GM12864 (cell line): ENCODE measurements at regions not wholly inside any gene's neighbourhood (a gene's known extent, or its start where the extent isn't known, plus 50 kb on each side); places are given as distances from the start of the nearest gene placed in this dataset.

Experiments used
- DNase-seq: peaks from one replicate; pipeline ENCODE4 v3.0.0-alpha.2; 2011; ENCODE audit warnings: low read depth
- H3K4me3 ChIP-seq: 2 replicates; pipeline ENCODE4 v1.5.1; 2011; ENCODE audit warnings: mild to moderate bottlenecking, low read depth, low read length, control low read depth
- TF ChIP-seq, protein P1 (sequence below): IDR thresholded peaks from 2 replicates; pipeline ENCODE4 v1.5.1; 2011; ENCODE audit warnings: low read depth, mild to moderate bottlenecking, moderate library complexity, low read length, control low read depth, inconsistent platforms; ENCODE audit errors: missing control alignments

DNA sequence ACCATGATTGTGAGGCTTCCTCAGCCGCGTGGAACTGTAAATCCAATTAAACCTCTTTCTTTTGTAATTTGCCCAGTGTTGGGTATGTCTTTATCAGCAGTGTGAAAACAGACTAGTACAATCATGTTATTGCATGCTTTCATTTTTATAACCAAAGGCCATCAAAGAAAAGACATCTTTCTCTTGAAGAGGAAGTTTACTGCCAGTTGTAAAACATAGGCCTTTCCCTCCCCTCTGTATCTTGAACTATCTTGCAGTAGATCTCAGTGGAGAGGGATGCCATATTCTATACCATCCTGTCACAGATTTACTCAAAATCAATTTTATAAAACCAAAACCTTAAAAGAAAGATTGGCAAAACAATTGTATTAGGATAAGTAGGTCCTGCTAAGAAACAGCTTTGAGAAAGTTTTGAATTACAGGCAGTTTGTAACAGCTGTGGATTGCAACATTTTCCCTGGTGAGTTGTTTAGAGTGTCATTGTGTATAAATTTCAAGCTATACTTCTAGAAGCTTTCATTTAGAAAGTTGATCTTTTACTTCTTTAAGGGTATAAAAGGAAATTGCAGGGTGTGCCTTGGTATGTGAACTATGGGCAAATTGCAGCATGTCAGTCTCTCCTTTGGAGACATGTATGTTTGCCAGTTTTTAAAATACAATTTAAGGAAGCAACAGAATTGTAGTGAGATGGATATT is 128.0 kb downstream of the ATP23 start:
- no peak for DNase-seq

DNA sequence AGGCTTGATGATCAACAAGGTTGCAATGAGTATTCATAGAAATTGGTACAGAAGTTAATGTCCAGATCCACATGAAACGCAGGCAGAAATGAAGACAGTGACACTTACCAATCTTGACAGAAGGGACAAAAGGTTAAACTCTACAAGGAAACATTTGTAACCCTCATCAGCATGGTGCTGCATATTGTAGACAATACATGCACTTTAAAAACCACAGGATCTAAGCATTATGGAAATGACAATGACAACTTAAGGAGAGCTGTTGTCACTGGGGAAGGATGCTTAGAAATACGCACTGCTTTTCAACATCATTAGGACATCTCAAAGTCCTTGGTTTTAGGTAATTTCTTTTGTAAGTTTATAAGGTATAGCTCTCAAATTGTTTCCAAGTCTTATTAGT is 130.6 kb downstream of the ATP23 start:
- no peak for DNase-seq
- no peak overlapping the region for H3K4me3 ChIP-seq
- TF ChIP-seq, protein P1, sequence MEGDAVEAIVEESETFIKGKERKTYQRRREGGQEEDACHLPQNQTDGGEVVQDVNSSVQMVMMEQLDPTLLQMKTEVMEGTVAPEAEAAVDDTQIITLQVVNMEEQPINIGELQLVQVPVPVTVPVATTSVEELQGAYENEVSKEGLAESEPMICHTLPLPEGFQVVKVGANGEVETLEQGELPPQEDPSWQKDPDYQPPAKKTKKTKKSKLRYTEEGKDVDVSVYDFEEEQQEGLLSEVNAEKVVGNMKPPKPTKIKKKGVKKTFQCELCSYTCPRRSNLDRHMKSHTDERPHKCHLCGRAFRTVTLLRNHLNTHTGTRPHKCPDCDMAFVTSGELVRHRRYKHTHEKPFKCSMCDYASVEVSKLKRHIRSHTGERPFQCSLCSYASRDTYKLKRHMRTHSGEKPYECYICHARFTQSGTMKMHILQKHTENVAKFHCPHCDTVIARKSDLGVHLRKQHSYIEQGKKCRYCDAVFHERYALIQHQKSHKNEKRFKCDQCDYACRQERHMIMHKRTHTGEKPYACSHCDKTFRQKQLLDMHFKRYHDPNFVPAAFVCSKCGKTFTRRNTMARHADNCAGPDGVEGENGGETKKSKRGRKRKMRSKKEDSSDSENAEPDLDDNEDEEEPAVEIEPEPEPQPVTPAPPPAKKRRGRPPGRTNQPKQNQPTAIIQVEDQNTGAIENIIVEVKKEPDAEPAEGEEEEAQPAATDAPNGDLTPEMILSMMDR: no peak

More for the DNA sequence above, 128.0 kb downstream of the ATP23 start:
- TF ChIP-seq, protein P1: no peak
- H3K4me3 ChIP-seq: no peak overlapping the region

DNA sequence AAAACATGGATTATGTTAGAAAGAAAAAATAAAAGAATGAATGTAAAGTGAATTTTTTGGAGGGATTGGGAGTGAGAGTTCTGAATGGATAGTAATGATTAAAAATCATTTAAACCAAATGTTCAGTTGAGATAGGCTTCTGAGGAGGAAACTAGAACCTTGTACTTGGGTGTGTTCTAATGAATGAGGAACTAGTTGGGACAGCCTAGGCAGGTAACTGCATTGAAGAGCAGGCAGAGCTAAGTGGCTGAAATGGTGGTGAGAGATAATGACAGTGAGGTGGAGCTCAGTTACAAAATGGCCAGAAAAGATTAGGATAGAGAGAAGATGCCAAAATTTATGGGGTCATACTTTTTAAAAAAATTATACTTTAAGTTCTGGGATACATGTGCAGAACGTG is 132.9 kb downstream of the ATP23 start:
- DNase-seq: no peak
- no peak overlapping the region for H3K4me3 ChIP-seq
- TF ChIP-seq, protein P1: no peak

DNA sequence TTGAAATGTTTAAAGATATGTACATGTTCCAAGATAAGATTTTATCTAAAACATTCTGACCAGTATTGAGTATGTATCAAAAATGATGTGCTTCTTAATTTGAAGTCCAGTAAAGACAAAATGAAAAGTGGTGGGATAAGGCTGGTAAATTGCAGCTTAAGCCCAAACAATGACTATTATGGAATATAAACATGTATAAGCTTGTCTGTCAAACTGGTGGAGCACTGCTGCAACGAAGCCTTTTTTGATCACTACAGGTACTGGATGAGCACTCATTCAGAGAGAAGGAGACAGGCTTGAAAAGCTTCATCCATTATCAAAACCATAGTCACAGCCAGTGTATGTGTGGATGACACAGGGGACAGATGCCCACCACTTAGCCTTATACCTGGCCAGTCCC is 138.4 kb downstream of the ATP23 start:
- no peak overlapping the region for H3K4me3 ChIP-seq
- TF ChIP-seq, protein P1: no peak
- no peak for DNase-seq

DNA sequence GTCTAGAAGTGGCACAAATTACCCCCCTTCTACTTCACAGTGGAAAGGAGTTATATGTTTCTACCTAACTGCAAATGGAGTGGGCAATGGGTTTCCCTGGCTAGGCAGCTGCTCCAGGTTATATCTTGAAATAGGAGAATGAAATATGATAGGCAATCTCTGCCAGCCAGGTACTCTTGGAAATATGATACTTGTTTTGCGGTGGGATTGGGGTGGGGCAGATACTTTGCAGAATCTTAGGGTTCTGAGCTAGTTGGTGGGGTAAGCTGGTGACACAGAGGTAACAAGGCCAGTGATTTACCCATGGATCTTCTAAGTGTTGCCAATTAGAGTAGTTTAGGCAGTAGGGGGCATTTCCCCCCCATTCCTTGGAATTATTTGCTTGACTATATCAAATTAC is 140.1 kb downstream of the ATP23 start:
- TF ChIP-seq, protein P1: no peak
- no peak for DNase-seq
- H3K4me3 ChIP-seq: no peak overlapping the region

DNA sequence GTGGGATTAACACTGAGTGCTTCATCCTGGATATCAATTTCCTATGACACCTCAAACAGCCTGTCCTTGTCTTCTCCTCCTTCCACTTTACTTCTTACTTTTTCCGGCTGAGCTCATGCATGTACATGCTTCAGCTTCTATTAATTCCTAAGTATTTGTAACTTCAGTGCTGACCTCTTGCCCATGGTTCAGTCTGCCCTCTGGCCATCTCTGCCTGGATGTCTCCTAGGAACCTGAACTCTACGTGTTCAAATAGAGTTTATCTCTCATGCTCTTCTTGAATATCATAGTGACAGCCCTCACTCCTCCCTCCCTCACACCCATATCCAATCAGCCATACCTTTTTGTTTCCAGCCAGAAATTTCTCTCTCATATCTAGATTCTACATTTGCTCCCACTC is 141.6 kb downstream of the ATP23 start:
- TF ChIP-seq, protein P1: no peak
- DNase-seq: no peak
- H3K4me3 ChIP-seq: no peak overlapping the region

DNA sequence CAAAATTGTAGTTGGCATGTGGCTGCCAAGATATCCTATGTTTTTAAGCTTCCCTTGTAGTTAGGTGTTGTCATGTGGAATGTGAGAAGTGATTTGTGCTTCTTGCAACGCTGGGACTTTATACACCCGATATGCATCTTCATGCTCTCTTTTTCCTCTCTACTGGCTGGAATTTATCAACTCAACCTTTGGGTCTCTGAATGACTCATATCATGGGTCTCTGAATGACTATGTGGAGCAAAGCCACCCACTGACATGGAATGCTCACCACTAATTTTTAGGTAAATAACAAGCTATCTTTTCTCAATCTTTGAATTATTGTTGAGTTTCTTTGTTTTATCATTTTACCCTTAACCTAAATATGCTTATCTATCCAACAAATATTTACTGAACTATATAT is 144.6 kb downstream of the ATP23 start:
- TF ChIP-seq, protein P1: no peak
- no peak overlapping the region for H3K4me3 ChIP-seq
- DNase-seq: no peak
